ENCODE measurements at regions not wholly inside any gene's neighbourhood (a gene's known extent, or its start where the extent isn't known, plus 50 kb on each side); places are given as distances from the start of the nearest gene placed in this dataset.
"Not testable (repeated sequence)": the region's sequence is repeated elsewhere in the genome, so short reads cannot be mapped to it uniquely, and the experiment has no call there.

DNA sequence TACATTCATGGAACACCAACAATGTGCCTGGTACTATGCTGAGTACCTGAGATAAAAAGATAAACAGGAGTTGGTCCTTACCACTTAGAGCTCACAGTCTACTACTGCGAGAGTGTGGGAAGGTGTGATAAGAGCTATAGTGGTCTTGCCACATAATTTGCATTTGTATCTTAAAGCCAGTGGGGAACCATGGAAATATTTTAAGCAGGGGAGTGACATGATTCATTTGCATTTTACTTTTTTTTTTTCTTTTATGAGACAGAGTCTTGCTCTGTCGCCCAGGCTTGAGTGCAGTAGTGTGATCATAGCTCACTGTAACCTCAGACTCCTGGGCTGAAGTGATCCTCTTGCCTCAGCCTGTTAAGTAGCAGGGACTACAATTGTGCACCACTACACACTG, 53.6 kb downstream of the SRGAP2 start:
- not testable (repeated sequence) for TF ChIP-seq NPAS2 (CRISPR knock-in tag; IDR thresholded peaks at IDR 0.05; ENCODE audit: borderline replicate concordance); CBX2 (IDR thresholded peaks at IDR 0.05; ENCODE audit: borderline replicate concordance, low read depth); TP53 (CRISPR knock-in tag; IDR thresholded peaks at IDR 0.05); ZSCAN20 (CRISPR knock-in tag; IDR thresholded peaks at IDR 0.05); MAZ (IDR thresholded peaks at IDR 0.05; ENCODE audit: borderline replicate concordance, low read depth, low read length); POLR2A (IDR thresholded peaks at IDR 0.05; ENCODE audit: low read length); EP300 (IDR thresholded peaks at IDR 0.05); RFX5 (IDR thresholded peaks at IDR 0.05); PHF8 (IDR thresholded peaks at IDR 0.05; ENCODE audit: borderline replicate concordance, low read depth); MAX (IDR thresholded peaks at IDR 0.05); HOXA7 (CRISPR knock-in tag; IDR thresholded peaks at IDR 0.05)
- TF ChIP-seq, protein P1, sequence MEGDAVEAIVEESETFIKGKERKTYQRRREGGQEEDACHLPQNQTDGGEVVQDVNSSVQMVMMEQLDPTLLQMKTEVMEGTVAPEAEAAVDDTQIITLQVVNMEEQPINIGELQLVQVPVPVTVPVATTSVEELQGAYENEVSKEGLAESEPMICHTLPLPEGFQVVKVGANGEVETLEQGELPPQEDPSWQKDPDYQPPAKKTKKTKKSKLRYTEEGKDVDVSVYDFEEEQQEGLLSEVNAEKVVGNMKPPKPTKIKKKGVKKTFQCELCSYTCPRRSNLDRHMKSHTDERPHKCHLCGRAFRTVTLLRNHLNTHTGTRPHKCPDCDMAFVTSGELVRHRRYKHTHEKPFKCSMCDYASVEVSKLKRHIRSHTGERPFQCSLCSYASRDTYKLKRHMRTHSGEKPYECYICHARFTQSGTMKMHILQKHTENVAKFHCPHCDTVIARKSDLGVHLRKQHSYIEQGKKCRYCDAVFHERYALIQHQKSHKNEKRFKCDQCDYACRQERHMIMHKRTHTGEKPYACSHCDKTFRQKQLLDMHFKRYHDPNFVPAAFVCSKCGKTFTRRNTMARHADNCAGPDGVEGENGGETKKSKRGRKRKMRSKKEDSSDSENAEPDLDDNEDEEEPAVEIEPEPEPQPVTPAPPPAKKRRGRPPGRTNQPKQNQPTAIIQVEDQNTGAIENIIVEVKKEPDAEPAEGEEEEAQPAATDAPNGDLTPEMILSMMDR (IDR thresholded peaks at IDR 0.05): not testable (repeated sequence)
- TF ChIP-seq, protein P2, sequence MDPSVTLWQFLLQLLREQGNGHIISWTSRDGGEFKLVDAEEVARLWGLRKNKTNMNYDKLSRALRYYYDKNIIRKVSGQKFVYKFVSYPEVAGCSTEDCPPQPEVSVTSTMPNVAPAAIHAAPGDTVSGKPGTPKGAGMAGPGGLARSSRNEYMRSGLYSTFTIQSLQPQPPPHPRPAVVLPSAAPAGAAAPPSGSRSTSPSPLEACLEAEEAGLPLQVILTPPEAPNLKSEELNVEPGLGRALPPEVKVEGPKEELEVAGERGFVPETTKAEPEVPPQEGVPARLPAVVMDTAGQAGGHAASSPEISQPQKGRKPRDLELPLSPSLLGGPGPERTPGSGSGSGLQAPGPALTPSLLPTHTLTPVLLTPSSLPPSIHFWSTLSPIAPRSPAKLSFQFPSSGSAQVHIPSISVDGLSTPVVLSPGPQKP (IDR thresholded peaks at IDR 0.05; ENCODE audit: low read depth, low read length): not testable (repeated sequence)
- TF ChIP-seq, protein P3, sequence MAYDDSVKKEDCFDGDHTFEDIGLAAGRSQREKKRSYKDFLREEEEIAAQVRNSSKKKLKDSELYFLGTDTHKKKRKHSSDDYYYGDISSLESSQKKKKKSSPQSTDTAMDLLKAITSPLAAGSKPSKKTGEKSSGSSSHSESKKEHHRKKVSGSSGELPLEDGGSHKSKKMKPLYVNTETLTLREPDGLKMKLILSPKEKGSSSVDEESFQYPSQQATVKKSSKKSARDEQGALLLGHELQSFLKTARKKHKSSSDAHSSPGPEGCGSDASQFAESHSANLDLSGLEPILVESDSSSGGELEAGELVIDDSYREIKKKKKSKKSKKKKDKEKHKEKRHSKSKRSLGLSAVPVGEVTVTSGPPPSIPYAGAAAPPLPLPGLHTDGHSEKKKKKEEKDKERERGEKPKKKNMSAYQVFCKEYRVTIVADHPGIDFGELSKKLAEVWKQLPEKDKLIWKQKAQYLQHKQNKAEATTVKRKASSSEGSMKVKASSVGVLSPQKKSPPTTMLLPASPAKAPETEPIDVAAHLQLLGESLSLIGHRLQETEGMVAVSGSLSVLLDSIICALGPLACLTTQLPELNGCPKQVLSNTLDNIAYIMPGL (CRISPR knock-in tag; IDR thresholded peaks at IDR 0.05; ENCODE audit: borderline replicate concordance): not testable (repeated sequence)
